ENCODE measurements at regions not wholly inside any gene's neighbourhood (a gene's known extent, or its start where the extent isn't known, plus 50 kb on each side); places are given as distances from the start of the nearest gene placed in this dataset.

GRCh38 chr9:92185681-92186080, 70.5 kb upstream of the SPTLC1 start:
- Histone ChIP-seq H3K4me3 (ENCODE audit: low read length) (no peak overlapping the region), H3K79me2 (ENCODE audit: low read length) (no peaks in the 10 kb centered on the region), H3K27me3 (ENCODE audit: low read depth, low read length) (0 out of 2 replicates have a peak, but pooled peaks cover 2% of the 10 kb centered on the region), H2AFZ (ENCODE audit: low read depth, low read length) (no peak overlapping the region), H4K20me1 (ENCODE audit: insufficient read depth, low read length) (no peaks in the 10 kb centered on the region), H3K27ac (ENCODE audit: low read length) (no peak overlapping the region), H3K36me3 (replicated peaks; ENCODE audit: low read depth, low read length) (no peaks in the 10 kb centered on the region), H3K4me1 (ENCODE audit: low read length) (no peaks in the 10 kb centered on the region), H3K9ac (ENCODE audit: low read length) (no peak overlapping the region), H3K9me3 (ENCODE audit: insufficient read depth, low read length) (no peaks in the 10 kb centered on the region), H3K4me2 (ENCODE audit: low read length) (no peak overlapping the region)
- TF ChIP-seq EZH2phosphoT487 (IDR thresholded peaks at IDR 0.05; ENCODE audit: low read depth) (no peak), CTCF (IDR thresholded peaks at IDR 0.05; ENCODE audit: low read depth, low read length) (no peak)

- Histone ChIP-seq H3K27me3 (ENCODE audit: low read depth, low read length) (0 out of 2 replicates have a peak, but pooled peaks cover 2% of the 10 kb centered on the region), H2AFZ (ENCODE audit: low read depth, low read length) (no peak overlapping the region), H3K4me2 (ENCODE audit: low read length) (no peak overlapping the region), H3K9ac (ENCODE audit: low read length) (no peak overlapping the region), H3K4me3 (ENCODE audit: low read length) (no peak overlapping the region), H3K9me3 (ENCODE audit: insufficient read depth, low read length) (no peaks in the 10 kb centered on the region), H4K20me1 (ENCODE audit: insufficient read depth, low read length) (no peaks in the 10 kb centered on the region), H3K79me2 (ENCODE audit: low read length) (no peaks in the 10 kb centered on the region), H3K27ac (ENCODE audit: low read length) (no peak overlapping the region), H3K36me3 (replicated peaks; ENCODE audit: low read depth, low read length) (no peaks in the 10 kb centered on the region), H3K4me1 (ENCODE audit: low read length) (no peaks in the 10 kb centered on the region)
- TF ChIP-seq CTCF (IDR thresholded peaks at IDR 0.05; ENCODE audit: low read depth, low read length) (no peak), EZH2phosphoT487 (IDR thresholded peaks at IDR 0.05; ENCODE audit: low read depth) (no peak)
Observed at GRCh38 chr9:92185096-92185495, 69.9 kb upstream of the SPTLC1 start.

- no peak overlapping the region for H3K4me2 ChIP-seq (ENCODE audit: low read length)
- H3K4me1 ChIP-seq (ENCODE audit: low read length), result no peaks in the 10 kb centered on the region
- TF ChIP-seq CTCF (IDR thresholded peaks at IDR 0.05; ENCODE audit: low read depth, low read length) (no peak), EZH2phosphoT487 (IDR thresholded peaks at IDR 0.05; ENCODE audit: low read depth) (no peak)
- no peak overlapping the region for H3K27ac ChIP-seq (ENCODE audit: low read length)
- H3K4me3 ChIP-seq (ENCODE audit: low read length), result no peak overlapping the region
- no peaks in the 10 kb centered on the region for H3K79me2 ChIP-seq (ENCODE audit: low read length)
- H3K27me3 ChIP-seq (ENCODE audit: low read depth, low read length), result 0 out of 2 replicates have a peak, but pooled peaks cover 2% of the 10 kb centered on the region
- H2AFZ ChIP-seq (ENCODE audit: low read depth, low read length), result no peak overlapping the region
- H3K9me3 ChIP-seq (ENCODE audit: insufficient read depth, low read length), result no peaks in the 10 kb centered on the region
- no peaks in the 10 kb centered on the region for H3K36me3 ChIP-seq (replicated peaks; ENCODE audit: low read depth, low read length)
- no peaks in the 10 kb centered on the region for H4K20me1 ChIP-seq (ENCODE audit: insufficient read depth, low read length)
- no peak overlapping the region for H3K9ac ChIP-seq (ENCODE audit: low read length)
Observed at GRCh38 chr9:92184041-92184564, 68.9 kb upstream of the SPTLC1 start.

GRCh38 chr9:92183449-92183848, 68.2 kb upstream of the SPTLC1 start:
- Histone ChIP-seq H3K4me1 (ENCODE audit: low read length) (no peaks in the 10 kb centered on the region), H4K20me1 (ENCODE audit: insufficient read depth, low read length) (no peaks in the 10 kb centered on the region), H3K4me3 (ENCODE audit: low read length) (no peak overlapping the region), H3K4me2 (ENCODE audit: low read length) (no peak overlapping the region), H3K79me2 (ENCODE audit: low read length) (no peaks in the 10 kb centered on the region), H3K9ac (ENCODE audit: low read length) (no peak overlapping the region), H3K9me3 (ENCODE audit: insufficient read depth, low read length) (no peaks in the 10 kb centered on the region), H3K27ac (ENCODE audit: low read length) (no peak overlapping the region), H2AFZ (ENCODE audit: low read depth, low read length) (no peak overlapping the region), H3K27me3 (ENCODE audit: low read depth, low read length) (0 out of 2 replicates have a peak, but pooled peaks cover 2% of the 10 kb centered on the region), H3K36me3 (replicated peaks; ENCODE audit: low read depth, low read length) (no peaks in the 10 kb centered on the region)
- TF ChIP-seq CTCF (IDR thresholded peaks at IDR 0.05; ENCODE audit: low read depth, low read length) (no peak), EZH2phosphoT487 (IDR thresholded peaks at IDR 0.05; ENCODE audit: low read depth) (no peak)

Data from OCI-LY3 (cell line).